Smooth muscle cell (in vitro differentiated cells): ENCODE measurements at regions not wholly inside any gene's neighbourhood (a gene's known extent, or its start where the extent isn't known, plus 50 kb on each side); places are given as distances from the start of the nearest gene placed in this dataset.

Experiments used
- DNase-seq: peaks from one replicate; lab custom pipeline; 2025; ENCODE audit not compliant: unreplicated experiment; lab: John Stamatoyannopoulos, UW
- H2AFZ ChIP-seq: fragments of 200-600 bp; sonication (generic); 2 replicates; pipeline ENCODE4 v1.6.0; 2016; ENCODE audit warnings: antibody characterized with exemption, low read depth, mild to moderate bottlenecking
- H3F3A ChIP-seq: fragments of 200-600 bp; sonication (generic); 2 replicates; pipeline ENCODE4 v1.6.0; 2017; ENCODE audit warnings: antibody characterized with exemption, low read depth
- H3K27ac ChIP-seq: fragments of 200-600 bp; sonication (generic); 2 replicates; pipeline ENCODE4 v1.5.1; 2016; ENCODE audit warnings: low read depth, mild to moderate bottlenecking
- H3K27me3 ChIP-seq: fragments of 200-600 bp; sonication (generic); 2 replicates; pipeline ENCODE4 v1.6.1; 2016; ENCODE audit warnings: low read depth, mild to moderate bottlenecking
- H3K36me3 ChIP-seq: fragments of 200-600 bp; sonication (generic); 2 replicates; pipeline ENCODE4 v1.5.1; 2016; ENCODE audit warnings: low read depth
- H3K4me1 ChIP-seq: fragments of 200-600 bp; sonication (generic); 2 replicates; pipeline ENCODE4 v1.5.1; 2016; ENCODE audit warnings: low read depth
- H3K4me2 ChIP-seq: fragments of 200-600 bp; sonication (generic); 2 replicates; pipeline ENCODE4 v1.6.0; 2016; ENCODE audit warnings: mild to moderate bottlenecking
- H3K4me3 ChIP-seq: fragments of 200-600 bp; sonication (generic); 2 replicates; pipeline ENCODE4 v1.5.1; 2016; ENCODE audit warnings: mild to moderate bottlenecking
- H3K79me2 ChIP-seq: fragments of 200-600 bp; sonication (generic); 2 replicates; pipeline ENCODE4 v1.6.0; 2016; ENCODE audit warnings: low read depth, mild to moderate bottlenecking
- H3K9ac ChIP-seq: fragments of 200-600 bp; sonication (generic); 2 replicates; pipeline ENCODE4 v1.6.0; 2016; ENCODE audit warnings: low read depth
- H3K9me3 ChIP-seq: fragments of 200-600 bp; sonication (generic); replicated peaks from 2 replicates; pipeline ENCODE4 v1.5.1; 2016; ENCODE audit warnings: low read depth
- H4K20me1 ChIP-seq: fragments of 200-600 bp; sonication (generic); 2 replicates; pipeline ENCODE4 v1.6.0; 2016; ENCODE audit warnings: low read depth
- WGBS: methylation state at CpG from one replicate; pipeline ENCODE4 v1.1.7; 2016; ENCODE audit warnings: low lambda C conversion rate; 5-methylcytosine and 5-hydroxymethylcytosine counted together
- TF ChIP-seq, protein P1 (sequence below): fragments of 200-600 bp; sonication (generic); IDR thresholded peaks from 2 replicates; pipeline ENCODE4 v1.5.1; 2017; ENCODE audit warnings: borderline replicate concordance, mild to moderate bottlenecking, antibody characterized with exemption; ENCODE audit not compliant: insufficient read depth, poor library complexity, severe bottlenecking

DNA sequence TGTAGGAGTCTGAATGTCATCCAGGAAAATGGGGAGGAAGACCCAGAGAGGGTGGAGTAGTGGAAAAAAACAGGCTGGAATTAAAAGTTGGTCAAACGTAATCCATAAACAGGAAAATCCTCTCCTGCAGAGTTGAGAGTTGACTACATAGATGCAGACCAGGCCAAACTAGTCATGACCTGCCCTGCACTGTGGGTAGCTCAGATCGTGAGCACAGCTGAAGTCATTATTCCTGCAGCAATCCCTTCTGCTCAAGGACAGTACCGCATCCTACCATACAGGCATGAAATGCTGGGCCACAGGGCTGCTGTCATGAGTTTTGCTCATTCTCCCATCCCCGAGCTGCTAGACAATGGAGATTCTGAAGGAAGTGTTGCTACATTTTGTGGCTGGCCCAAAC is 352.2 kb downstream of the EN1 start:
- H3K9ac ChIP-seq, result no peak overlapping the region
- no peak for DNase-seq
- H3K27me3 ChIP-seq, result peaks cover 12% of the 10 kb centered on the region
- H4K20me1 ChIP-seq, result no peaks in the 10 kb centered on the region
- no peaks in the 10 kb centered on the region for H3F3A ChIP-seq
- no peak overlapping the region for H3K4me3 ChIP-seq
- no peak overlapping the region for H2AFZ ChIP-seq
- H3K9me3 ChIP-seq, result no peaks in the 10 kb centered on the region
- H3K27ac ChIP-seq, result no peak overlapping the region
- H3K4me2 ChIP-seq, result no peak overlapping the region
- H3K36me3 ChIP-seq, result no peaks in the 10 kb centered on the region
- 70% methylated on average over 4 of the region's 4 CpGs for WGBS
- no peaks in the 10 kb centered on the region for H3K4me1 ChIP-seq
- no peaks in the 10 kb centered on the region for H3K79me2 ChIP-seq
- TF ChIP-seq, protein P1, sequence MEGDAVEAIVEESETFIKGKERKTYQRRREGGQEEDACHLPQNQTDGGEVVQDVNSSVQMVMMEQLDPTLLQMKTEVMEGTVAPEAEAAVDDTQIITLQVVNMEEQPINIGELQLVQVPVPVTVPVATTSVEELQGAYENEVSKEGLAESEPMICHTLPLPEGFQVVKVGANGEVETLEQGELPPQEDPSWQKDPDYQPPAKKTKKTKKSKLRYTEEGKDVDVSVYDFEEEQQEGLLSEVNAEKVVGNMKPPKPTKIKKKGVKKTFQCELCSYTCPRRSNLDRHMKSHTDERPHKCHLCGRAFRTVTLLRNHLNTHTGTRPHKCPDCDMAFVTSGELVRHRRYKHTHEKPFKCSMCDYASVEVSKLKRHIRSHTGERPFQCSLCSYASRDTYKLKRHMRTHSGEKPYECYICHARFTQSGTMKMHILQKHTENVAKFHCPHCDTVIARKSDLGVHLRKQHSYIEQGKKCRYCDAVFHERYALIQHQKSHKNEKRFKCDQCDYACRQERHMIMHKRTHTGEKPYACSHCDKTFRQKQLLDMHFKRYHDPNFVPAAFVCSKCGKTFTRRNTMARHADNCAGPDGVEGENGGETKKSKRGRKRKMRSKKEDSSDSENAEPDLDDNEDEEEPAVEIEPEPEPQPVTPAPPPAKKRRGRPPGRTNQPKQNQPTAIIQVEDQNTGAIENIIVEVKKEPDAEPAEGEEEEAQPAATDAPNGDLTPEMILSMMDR, result no peak

DNA sequence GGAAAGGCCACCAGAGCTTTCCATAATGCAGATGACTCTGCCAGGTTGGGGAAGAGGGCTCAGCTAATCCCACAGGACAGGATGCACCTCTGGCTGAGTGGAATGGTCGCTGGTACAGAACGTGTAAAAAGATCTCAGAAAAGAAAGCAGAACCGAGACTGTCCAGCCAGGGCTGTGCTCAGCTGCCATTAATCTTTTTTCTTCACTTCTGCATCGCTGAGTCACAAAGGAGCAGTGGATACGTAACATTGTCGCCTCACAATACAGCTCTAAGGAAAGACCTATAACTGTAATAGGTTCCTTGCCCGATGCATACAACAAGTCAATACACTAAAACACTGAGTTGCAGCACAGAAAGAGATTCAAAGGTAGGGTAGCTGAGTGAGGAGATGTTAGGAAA is 354.2 kb downstream of the EN1 start:
- Histone ChIP-seq H2AFZ (no peak overlapping the region), H3K4me3 (no peak overlapping the region), H3K79me2 (no peaks in the 10 kb centered on the region), H4K20me1 (no peaks in the 10 kb centered on the region), H3K36me3 (no peaks in the 10 kb centered on the region), H3K9me3 (no peaks in the 10 kb centered on the region), H3K27me3 (peaks cover 5% of the 10 kb centered on the region), H3K4me2 (no peak overlapping the region), H3K4me1 (no peaks in the 10 kb centered on the region), H3K9ac (no peak overlapping the region), H3F3A (no peaks in the 10 kb centered on the region), H3K27ac (no peak overlapping the region)
- DNase-seq, result no peak
- WGBS, result 90% methylated on average over 7 of the region's 7 CpGs
- TF ChIP-seq, protein P1, result no peak

DNA sequence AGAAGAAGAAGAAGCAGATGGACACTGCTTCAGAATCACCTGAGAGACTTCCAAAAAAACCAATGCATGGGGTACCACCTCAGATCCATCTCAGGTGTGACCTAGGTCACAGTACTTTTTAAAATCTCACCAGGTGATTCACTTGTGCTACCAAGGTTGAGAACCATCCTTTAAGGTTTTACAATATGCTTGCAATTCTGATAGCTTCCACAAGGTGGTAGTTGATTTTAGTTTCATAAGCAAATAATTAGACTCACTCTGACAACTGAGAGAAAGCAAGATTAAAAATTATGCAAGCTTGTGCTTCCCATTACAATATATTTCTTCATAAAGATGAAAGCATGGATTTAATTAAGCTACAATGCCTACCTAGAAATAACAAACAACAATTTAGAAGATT is 355.1 kb downstream of the EN1 start:
- Histone ChIP-seq H3K4me1 (no peaks in the 10 kb centered on the region), H3K9ac (no peak overlapping the region), H3K9me3 (no peaks in the 10 kb centered on the region), H3K4me2 (no peak overlapping the region), H3K79me2 (no peaks in the 10 kb centered on the region), H4K20me1 (no peaks in the 10 kb centered on the region), H3K36me3 (no peaks in the 10 kb centered on the region), H2AFZ (no peak overlapping the region), H3K27me3 (peaks cover 5% of the 10 kb centered on the region), H3K4me3 (no peak overlapping the region), H3K27ac (no peak overlapping the region), H3F3A (no peaks in the 10 kb centered on the region)
- TF ChIP-seq, protein P1, result peak; percentile 41
- DNase-seq, result no peak

DNA sequence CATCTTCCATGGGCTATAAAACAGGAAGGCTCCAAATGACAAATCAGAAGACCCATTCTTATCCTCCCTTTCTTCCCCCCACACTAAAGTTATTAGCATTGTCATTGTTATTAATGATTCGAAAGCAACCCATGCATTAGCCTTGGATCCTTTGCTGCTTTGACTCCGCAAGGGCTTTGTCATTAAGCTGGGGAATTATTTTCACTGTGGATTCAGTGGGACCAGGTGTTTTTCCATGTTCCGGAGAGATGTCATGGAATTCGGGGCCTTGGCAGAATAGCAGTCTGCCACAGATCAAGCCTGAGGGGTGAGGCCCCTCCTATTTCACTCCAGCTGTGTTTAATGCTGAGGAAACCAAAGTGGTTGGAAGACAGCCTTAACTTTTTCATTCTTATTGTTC is 357.1 kb downstream of the EN1 start:
- H3F3A ChIP-seq, result no peaks in the 10 kb centered on the region
- TF ChIP-seq, protein P1, result no peak
- no peaks in the 10 kb centered on the region for H3K36me3 ChIP-seq
- H3K4me2 ChIP-seq, result no peak overlapping the region
- H2AFZ ChIP-seq, result no peak overlapping the region
- no peaks in the 10 kb centered on the region for H4K20me1 ChIP-seq
- H3K9me3 ChIP-seq, result no peaks in the 10 kb centered on the region
- H3K9ac ChIP-seq, result no peak overlapping the region
- H3K27ac ChIP-seq, result no peak overlapping the region
- no peak for DNase-seq
- WGBS, result 64% methylated on average over 4 of the region's 4 CpGs
- H3K79me2 ChIP-seq, result no peaks in the 10 kb centered on the region
- H3K27me3 ChIP-seq, result no peaks in the 10 kb centered on the region
- no peaks in the 10 kb centered on the region for H3K4me1 ChIP-seq
- H3K4me3 ChIP-seq, result no peak overlapping the region
